ENCODE measurements at regions not wholly inside any gene's neighbourhood (a gene's known extent, or its start where the extent isn't known, plus 50 kb on each side); places are given as distances from the start of the nearest gene placed in this dataset.

GRCh38 chr9:85228111-85228855, 513.5 kb downstream of the AGTPBP1 start:
- no peak overlapping the region for H3K4me3 ChIP-seq (ENCODE audit: low read length)
- no peak for DNase-seq (ENCODE audit: low read depth)
- TF ChIP-seq, protein P1, sequence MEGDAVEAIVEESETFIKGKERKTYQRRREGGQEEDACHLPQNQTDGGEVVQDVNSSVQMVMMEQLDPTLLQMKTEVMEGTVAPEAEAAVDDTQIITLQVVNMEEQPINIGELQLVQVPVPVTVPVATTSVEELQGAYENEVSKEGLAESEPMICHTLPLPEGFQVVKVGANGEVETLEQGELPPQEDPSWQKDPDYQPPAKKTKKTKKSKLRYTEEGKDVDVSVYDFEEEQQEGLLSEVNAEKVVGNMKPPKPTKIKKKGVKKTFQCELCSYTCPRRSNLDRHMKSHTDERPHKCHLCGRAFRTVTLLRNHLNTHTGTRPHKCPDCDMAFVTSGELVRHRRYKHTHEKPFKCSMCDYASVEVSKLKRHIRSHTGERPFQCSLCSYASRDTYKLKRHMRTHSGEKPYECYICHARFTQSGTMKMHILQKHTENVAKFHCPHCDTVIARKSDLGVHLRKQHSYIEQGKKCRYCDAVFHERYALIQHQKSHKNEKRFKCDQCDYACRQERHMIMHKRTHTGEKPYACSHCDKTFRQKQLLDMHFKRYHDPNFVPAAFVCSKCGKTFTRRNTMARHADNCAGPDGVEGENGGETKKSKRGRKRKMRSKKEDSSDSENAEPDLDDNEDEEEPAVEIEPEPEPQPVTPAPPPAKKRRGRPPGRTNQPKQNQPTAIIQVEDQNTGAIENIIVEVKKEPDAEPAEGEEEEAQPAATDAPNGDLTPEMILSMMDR (IDR thresholded peaks at IDR 0.05; ENCODE audit: insufficient read depth, low read depth, low read length, missing control alignments), result no peak

- TF ChIP-seq, protein P1 (IDR thresholded peaks at IDR 0.05; ENCODE audit: insufficient read depth, low read depth, low read length, missing control alignments), result no peak
- H3K4me3 ChIP-seq (ENCODE audit: low read length), result no peak overlapping the region
- DNase-seq (ENCODE audit: low read depth), result peak; percentile 45
Measured at GRCh38 chr9:85225180-85225579, 516.6 kb downstream of the AGTPBP1 start.

- TF ChIP-seq, protein P1 (IDR thresholded peaks at IDR 0.05; ENCODE audit: insufficient read depth, low read depth, low read length, missing control alignments), result no peak
- DNase-seq (ENCODE audit: low read depth), result peak; percentile 91
Measured at GRCh38 chr9:85224729-85225128, 517.0 kb downstream of the AGTPBP1 start.

GRCh38 chr9:85224301-85224700, 517.5 kb downstream of the AGTPBP1 start:
- TF ChIP-seq, protein P1 (IDR thresholded peaks at IDR 0.05; ENCODE audit: insufficient read depth, low read depth, low read length, missing control alignments), result no peak
- DNase-seq (ENCODE audit: low read depth), result no peak
- H3K4me3 ChIP-seq (ENCODE audit: low read length), result no peak overlapping the region

More at GRCh38 chr9:85224729-85225128, 517.0 kb downstream of the AGTPBP1 start:
- H3K4me3 ChIP-seq (ENCODE audit: low read length), result no peak overlapping the region

GRCh38 chr9:85223506-85224125, 518.1 kb downstream of the AGTPBP1 start:
- no peak overlapping the region for H3K4me3 ChIP-seq (ENCODE audit: low read length)
- DNase-seq (ENCODE audit: low read depth), result peak; percentile 76
- TF ChIP-seq, protein P1 (IDR thresholded peaks at IDR 0.05; ENCODE audit: insufficient read depth, low read depth, low read length, missing control alignments), result no peak

- no peak for DNase-seq (ENCODE audit: low read depth)
- H3K4me3 ChIP-seq (ENCODE audit: low read length), result no peak overlapping the region
- TF ChIP-seq, protein P1 (IDR thresholded peaks at IDR 0.05; ENCODE audit: insufficient read depth, low read depth, low read length, missing control alignments), result no peak
Measured at GRCh38 chr9:85216601-85217000, 525.2 kb downstream of the AGTPBP1 start.

All from epithelial cell of esophagus (primary cell).